Breast epithelium (tissue), 3 donors: ENCODE measurements at regions not wholly inside any gene's neighbourhood (a gene's known extent, or its start where the extent isn't known, plus 50 kb on each side); places are given as distances from the start of the nearest gene placed in this dataset.

Experiments
- POLR2A ChIP-seq: fragments of 450-650 bp; IDR thresholded peaks from one replicate; pipeline ENCODE4 v1.6.1; 2016; ENCODE audit warnings: antibody characterized with exemption, mild to moderate bottlenecking, moderate library complexity
- POLR2AphosphoS5 ChIP-seq, 3 donors: sonication (generic); formaldehyde crosslinking; IDR thresholded peaks; one replicate each; pipeline ENCODE4 v1.6.1; 2017; ENCODE audit warnings: antibody characterized with exemption in 3 of 3
- TF ChIP-seq, protein P1 (sequence below), 3 donors: fragments of 450-650 bp; IDR thresholded peaks; one replicate each; pipeline ENCODE4 v1.5.1; 2016 to 2017; ENCODE audit warnings: antibody characterized with exemption in 3 of 3, mild to moderate bottlenecking in 3 of 3, moderate library complexity in 3 of 3

DNA sequence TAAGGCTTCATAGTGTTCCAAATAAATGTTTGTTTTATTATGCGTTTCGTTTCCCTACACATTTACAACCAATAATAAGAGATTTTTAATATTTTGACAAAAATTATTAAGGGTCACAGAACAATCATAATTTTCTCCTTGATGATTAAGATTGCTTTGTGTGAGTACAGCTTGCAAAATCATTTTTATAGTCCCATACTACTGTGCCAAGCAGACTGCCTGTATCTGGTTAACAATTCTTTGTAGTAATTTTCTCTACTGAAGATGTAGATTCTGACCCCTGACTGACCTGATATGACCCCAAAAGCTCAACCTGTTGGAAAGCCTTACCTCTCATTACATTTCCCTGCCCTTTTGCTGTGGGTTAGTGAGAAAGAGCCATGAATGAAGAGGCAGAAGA, 311.9 kb upstream of the PIK3R1 start:
- TF ChIP-seq, protein P1, sequence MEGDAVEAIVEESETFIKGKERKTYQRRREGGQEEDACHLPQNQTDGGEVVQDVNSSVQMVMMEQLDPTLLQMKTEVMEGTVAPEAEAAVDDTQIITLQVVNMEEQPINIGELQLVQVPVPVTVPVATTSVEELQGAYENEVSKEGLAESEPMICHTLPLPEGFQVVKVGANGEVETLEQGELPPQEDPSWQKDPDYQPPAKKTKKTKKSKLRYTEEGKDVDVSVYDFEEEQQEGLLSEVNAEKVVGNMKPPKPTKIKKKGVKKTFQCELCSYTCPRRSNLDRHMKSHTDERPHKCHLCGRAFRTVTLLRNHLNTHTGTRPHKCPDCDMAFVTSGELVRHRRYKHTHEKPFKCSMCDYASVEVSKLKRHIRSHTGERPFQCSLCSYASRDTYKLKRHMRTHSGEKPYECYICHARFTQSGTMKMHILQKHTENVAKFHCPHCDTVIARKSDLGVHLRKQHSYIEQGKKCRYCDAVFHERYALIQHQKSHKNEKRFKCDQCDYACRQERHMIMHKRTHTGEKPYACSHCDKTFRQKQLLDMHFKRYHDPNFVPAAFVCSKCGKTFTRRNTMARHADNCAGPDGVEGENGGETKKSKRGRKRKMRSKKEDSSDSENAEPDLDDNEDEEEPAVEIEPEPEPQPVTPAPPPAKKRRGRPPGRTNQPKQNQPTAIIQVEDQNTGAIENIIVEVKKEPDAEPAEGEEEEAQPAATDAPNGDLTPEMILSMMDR (IDR thresholded peaks at IDR 0.05), result no peak
- no peak for TF ChIP-seq POLR2AphosphoS5 (IDR thresholded peaks at IDR 0.05)
- no peak for TF ChIP-seq POLR2A
